IPS-20b (cell line): ENCODE measurements at regions not wholly inside any gene's neighbourhood (a gene's known extent, or its start where the extent isn't known, plus 50 kb on each side); places are given as distances from the start of the nearest gene placed in this dataset.

Source experiments
- H3K27ac ChIP-seq: one replicate; pipeline ENCODE4 v1.5.1; 2013; ENCODE audit warnings: low read length
- H3K27me3 ChIP-seq: 2 replicates; pipeline ENCODE4 v1.6.1; 2013; ENCODE audit warnings: mild to moderate bottlenecking, low read length, inconsistent platforms; ENCODE audit not compliant: insufficient read depth
- H3K36me3 ChIP-seq: 2 replicates; pipeline ENCODE4 v1.6.1; 2013; ENCODE audit warnings: low read depth, mild to moderate bottlenecking, inconsistent platforms, low read length, moderate library complexity; ENCODE audit not compliant: insufficient read depth
- H3K4me1 ChIP-seq: 2 replicates; pipeline ENCODE4 v1.6.1; 2013; ENCODE audit warnings: mild to moderate bottlenecking, control low read depth, inconsistent platforms, low read length, moderate library complexity; ENCODE audit not compliant: insufficient read depth
- H3K4me3 ChIP-seq: 2 replicates; pipeline ENCODE4 v1.5.1; 2013; ENCODE audit warnings: mild to moderate bottlenecking, low read length, inconsistent platforms
- H3K9ac ChIP-seq: 2 replicates; pipeline ENCODE4 v1.6.1; 2013; ENCODE audit warnings: low read depth, mild to moderate bottlenecking, inconsistent platforms, low read length, moderate library complexity
- H3K9me3 ChIP-seq: 2 replicates; pipeline ENCODE4 v1.6.1; 2013; ENCODE audit warnings: mild to moderate bottlenecking, low read depth, low read length, inconsistent platforms; ENCODE audit not compliant: insufficient read depth

DNA sequence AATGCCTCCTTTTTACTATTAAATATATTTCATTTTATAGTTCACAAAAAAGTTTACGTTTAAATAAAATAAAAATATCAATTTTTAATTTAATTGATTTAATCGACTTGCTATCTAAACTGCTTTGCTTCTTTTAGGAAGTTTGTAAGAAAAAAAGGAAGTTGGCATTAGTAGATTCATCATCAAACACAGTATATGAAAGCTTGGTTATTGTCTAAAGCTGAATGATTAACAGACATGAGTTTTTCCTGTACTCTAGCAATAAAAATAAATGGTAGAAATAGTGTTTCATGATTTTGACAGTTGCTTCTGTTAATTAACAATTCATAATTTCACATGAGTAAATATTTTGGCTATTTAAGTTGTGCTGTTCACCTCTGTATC lies 1285.5 kb upstream of the GJE1 start:
- H3K9me3 ChIP-seq = no peaks in the 10 kb centered on the region
- H3K4me3 ChIP-seq = no peak overlapping the region
- no peak overlapping the region for H3K27ac ChIP-seq
- H3K36me3 ChIP-seq = no peaks in the 10 kb centered on the region
- no peak overlapping the region for H3K9ac ChIP-seq
- H3K27me3 ChIP-seq = no peaks in the 10 kb centered on the region
- H3K4me1 ChIP-seq = no peaks in the 10 kb centered on the region

DNA sequence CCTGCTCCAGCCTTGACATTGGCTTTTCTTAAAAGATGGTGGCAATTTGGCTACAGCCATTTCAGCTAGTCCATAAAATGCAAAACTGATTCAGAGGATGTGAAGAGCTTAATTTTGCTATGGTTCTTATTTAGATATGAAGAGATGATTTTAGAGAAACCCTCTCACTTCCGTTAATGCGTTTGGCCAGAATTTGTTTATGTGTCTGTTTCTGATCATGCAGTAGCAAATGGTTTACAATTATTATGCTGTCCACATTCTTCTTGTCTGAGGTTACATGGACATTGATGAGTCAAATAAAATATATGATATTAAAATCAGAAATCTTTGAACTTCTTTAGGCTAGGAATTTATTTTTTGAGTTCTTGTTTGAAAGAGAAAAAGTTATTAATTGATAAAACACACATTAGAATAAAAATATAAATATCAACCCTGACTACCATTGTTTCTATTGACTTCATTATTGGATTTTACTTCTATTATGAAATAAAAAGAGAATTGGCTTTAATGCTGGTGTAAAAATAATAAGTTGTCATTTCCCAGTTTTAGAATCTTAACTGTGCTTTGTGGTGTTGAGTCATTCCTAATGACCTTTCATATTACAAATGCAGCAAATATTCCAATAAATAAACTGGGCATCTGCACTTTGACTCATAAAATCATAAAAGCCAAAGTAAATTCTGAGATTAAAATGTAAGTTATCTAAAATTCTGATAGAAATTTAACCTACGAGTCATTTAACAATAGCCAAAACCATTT lies 1286.0 kb upstream of the GJE1 start:
- Histone ChIP-seq H3K36me3 (no peaks in the 10 kb centered on the region), H3K9ac (no peak overlapping the region), H3K4me1 (no peaks in the 10 kb centered on the region), H3K4me3 (no peak overlapping the region), H3K27me3 (no peaks in the 10 kb centered on the region), H3K27ac (no peak overlapping the region), H3K9me3 (no peaks in the 10 kb centered on the region)

GRCh38 chr6:140845701-140846100 lies 1287.0 kb upstream of the GJE1 start:
- Histone ChIP-seq H3K9me3 (no peaks in the 10 kb centered on the region), H3K27ac (no peak overlapping the region), H3K9ac (no peak overlapping the region), H3K27me3 (no peaks in the 10 kb centered on the region), H3K4me3 (no peak overlapping the region), H3K4me1 (no peaks in the 10 kb centered on the region), H3K36me3 (no peaks in the 10 kb centered on the region)

DNA sequence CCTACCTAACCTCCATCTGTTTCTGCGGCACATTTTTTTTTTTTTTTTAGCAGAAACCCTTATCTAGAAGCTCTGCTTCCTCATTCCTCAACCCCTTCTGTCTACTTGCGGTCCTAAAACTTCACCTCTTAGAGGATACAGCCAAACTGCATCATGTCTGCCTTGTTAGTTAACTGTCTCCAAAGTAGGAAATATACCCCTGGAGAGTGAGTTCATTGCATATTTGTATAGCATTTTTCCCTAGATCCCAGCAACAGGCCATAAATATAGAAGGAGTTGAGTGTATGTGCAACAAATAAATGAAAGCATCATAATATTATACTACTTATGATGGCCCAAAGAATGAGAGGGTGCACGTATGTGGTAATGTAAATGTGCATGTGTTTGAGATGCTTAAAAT lies 1288.6 kb upstream of the GJE1 start:
- Histone ChIP-seq H3K9me3 (no peaks in the 10 kb centered on the region), H3K9ac (no peak overlapping the region), H3K36me3 (no peaks in the 10 kb centered on the region), H3K4me1 (no peaks in the 10 kb centered on the region), H3K27me3 (no peaks in the 10 kb centered on the region), H3K4me3 (no peak overlapping the region), H3K27ac (no peak overlapping the region)

DNA sequence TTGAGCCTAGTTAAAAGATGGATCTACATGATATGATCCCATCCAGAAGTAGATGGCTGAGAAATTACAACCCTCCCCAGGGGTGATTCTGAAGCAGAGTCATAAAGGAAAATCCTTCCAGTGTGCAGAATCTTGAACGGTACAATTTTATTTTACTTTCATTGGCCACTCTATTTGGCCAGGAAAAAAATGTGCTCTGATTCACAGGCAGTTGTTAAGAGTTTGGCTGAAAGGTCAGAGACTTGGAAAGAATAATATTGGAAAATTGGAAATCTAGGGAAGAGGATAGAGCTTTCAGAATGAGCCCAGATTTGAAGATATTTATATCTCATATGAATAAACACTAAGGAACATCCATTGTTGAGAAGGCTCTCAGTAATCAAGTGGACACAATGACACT lies 1299.3 kb upstream of the GJE1 start:
- Histone ChIP-seq H3K9ac (no peak overlapping the region), H3K27ac (no peak overlapping the region), H3K4me1 (no peaks in the 10 kb centered on the region), H3K4me3 (no peak overlapping the region), H3K9me3 (no peaks in the 10 kb centered on the region), H3K27me3 (no peaks in the 10 kb centered on the region), H3K36me3 (no peaks in the 10 kb centered on the region)

DNA sequence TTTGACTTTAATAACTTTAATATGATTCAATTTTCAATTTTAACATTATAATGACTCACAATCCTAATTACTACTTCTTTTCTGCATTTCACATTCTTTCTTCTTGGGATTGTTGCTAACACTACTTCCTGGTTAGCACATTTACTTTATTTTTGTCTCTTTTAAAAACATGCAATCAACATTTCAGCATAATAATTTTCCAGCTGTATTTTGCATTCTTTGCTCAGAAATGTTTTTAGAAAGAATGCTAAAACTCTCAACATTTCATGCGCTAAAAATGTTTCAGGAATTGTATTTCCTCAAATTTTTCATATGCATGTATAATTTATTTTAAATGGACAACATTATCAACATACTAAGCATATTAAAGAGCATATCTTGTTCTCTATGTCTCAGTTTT lies 1302.1 kb upstream of the GJE1 start:
- no peaks in the 10 kb centered on the region for H3K9me3 ChIP-seq
- H3K4me3 ChIP-seq = no peak overlapping the region
- no peak overlapping the region for H3K27ac ChIP-seq
- H3K36me3 ChIP-seq = no peaks in the 10 kb centered on the region
- no peak overlapping the region for H3K9ac ChIP-seq
- H3K27me3 ChIP-seq = no peaks in the 10 kb centered on the region
- H3K4me1 ChIP-seq = no peaks in the 10 kb centered on the region

DNA sequence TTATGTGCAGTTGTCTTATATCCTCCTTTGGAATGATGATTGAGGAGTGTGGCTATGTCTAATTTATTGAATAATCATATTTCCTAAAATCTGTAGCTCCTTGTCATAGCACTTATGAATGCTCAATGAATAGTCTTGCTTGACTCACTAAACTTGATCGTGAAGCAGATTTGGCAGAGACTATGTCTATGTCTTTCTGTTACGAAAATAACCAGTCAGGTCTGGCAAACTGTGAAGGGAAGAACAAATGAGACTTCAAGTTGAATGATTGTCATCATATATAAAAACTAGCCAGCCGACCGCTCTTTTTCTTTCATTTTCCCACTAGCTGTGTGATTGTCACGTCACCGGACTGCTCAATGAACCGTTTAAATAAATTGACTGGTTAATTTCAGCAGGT lies 1303.9 kb upstream of the GJE1 start:
- no peaks in the 10 kb centered on the region for H3K27me3 ChIP-seq
- H3K9me3 ChIP-seq = no peaks in the 10 kb centered on the region
- H3K27ac ChIP-seq = no peak overlapping the region
- H3K4me3 ChIP-seq = no peak overlapping the region
- no peaks in the 10 kb centered on the region for H3K4me1 ChIP-seq
- no peak overlapping the region for H3K9ac ChIP-seq
- no peaks in the 10 kb centered on the region for H3K36me3 ChIP-seq

- Histone ChIP-seq H3K36me3 (no peaks in the 10 kb centered on the region), H3K4me3 (no peak overlapping the region), H3K27me3 (no peaks in the 10 kb centered on the region)
Measured at GRCh38 chr6:140827593-140827992, 1305.1 kb upstream of the GJE1 start.

DNA sequence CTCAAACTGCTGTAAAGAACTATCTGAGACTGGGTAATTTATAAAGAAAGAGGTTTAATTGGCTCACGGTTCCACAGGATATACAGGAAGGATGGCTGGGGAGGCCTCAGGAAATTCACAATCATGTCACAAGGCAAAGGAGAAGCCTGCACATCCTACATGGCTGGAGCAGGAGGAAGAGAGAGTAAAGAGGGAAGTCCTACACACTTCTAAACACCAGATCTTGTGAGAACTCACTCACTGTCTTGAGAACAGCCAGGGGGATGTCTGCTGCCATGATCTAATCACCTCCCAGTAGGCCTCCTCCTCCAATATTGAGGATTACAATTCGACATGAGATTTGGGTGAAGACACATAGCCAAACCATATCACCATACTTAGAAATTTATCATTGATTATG lies 1307.0 kb upstream of the GJE1 start:
- H3K9ac ChIP-seq = no peak overlapping the region
- H3K27ac ChIP-seq = no peak overlapping the region
- H3K36me3 ChIP-seq = no peaks in the 10 kb centered on the region
- H3K4me1 ChIP-seq = no peaks in the 10 kb centered on the region
- no peaks in the 10 kb centered on the region for H3K9me3 ChIP-seq
- H3K27me3 ChIP-seq = no peaks in the 10 kb centered on the region
- H3K4me3 ChIP-seq = no peak overlapping the region

More at GRCh38 chr6:140827593-140827992, 1305.1 kb upstream of the GJE1 start:
- Histone ChIP-seq H3K4me1 (no peaks in the 10 kb centered on the region), H3K27ac (no peak overlapping the region), H3K9ac (no peak overlapping the region), H3K9me3 (no peaks in the 10 kb centered on the region)

DNA sequence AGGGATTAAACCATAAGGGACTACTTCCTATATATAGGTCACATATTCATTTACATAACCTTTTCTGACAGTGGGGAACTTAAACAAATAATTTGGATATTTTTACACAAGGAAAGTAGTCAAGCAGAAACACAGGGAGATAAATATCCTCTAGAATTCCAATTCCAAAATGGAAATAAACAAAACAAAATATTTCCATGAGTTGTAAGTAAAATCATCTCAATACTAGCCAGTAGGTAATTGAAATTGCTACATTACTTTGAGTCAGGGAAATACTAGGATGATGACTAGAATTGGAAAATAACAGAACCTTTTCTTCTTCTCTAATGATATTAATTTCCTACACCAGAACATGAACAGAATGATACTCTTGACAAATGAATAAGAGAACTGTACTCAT lies 1308.1 kb upstream of the GJE1 start:
- H3K9me3 ChIP-seq = no peaks in the 10 kb centered on the region
- H3K9ac ChIP-seq = no peak overlapping the region

DNA sequence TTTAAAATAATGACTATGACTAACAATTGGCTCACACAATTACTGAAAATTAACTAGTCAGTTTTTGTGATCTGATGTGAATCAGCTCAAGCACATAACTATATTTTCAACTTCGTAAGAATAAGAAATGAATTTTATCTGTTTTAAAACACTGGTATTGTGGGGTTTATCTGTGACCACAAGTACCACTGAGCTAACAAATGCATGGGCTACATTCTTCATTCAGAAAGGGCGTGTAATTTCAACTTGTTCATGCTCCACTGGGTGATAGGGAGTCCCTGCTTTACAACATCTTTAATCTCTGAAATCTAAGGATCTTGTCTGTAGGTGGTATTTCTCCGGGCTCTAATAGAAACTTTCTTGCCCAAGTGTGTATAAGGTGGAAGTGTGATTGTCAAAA lies 1311.5 kb upstream of the GJE1 start:
- H3K4me3 ChIP-seq = no peak overlapping the region
- no peaks in the 10 kb centered on the region for H3K9me3 ChIP-seq
- H3K4me1 ChIP-seq = no peaks in the 10 kb centered on the region
- H3K27me3 ChIP-seq = no peaks in the 10 kb centered on the region
- no peaks in the 10 kb centered on the region for H3K36me3 ChIP-seq
- no peak overlapping the region for H3K9ac ChIP-seq
- H3K27ac ChIP-seq = no peak overlapping the region

More for the DNA sequence above, 1308.1 kb upstream of the GJE1 start:
- Histone ChIP-seq H3K4me3 (no peak overlapping the region), H3K36me3 (no peaks in the 10 kb centered on the region), H3K27me3 (no peaks in the 10 kb centered on the region), H3K27ac (no peak overlapping the region), H3K4me1 (no peaks in the 10 kb centered on the region)

DNA sequence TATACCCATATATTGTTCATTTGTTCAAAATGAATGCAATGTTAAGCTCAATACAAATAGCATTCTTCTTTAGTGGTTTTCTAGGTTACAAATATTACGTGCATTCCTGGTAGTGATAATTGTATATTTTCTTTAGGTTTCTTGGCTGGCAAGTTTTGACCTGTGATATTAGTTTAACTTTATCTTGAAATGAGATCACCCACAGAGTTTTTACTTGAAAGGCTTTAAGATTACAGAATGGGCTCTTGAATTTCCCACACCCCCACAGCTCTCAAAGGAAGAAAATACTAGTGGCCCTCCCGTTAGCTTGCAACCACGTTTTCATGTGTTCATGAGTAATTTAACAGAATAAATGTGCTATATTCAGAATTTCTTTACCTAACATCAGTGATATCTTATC lies 1315.5 kb upstream of the GJE1 start:
- Histone ChIP-seq H3K27ac (no peak overlapping the region), H3K4me1 (no peaks in the 10 kb centered on the region), H3K36me3 (no peaks in the 10 kb centered on the region), H3K9me3 (no peaks in the 10 kb centered on the region), H3K27me3 (no peaks in the 10 kb centered on the region), H3K4me3 (no peak overlapping the region), H3K9ac (no peak overlapping the region)
